ENCODE measurements at regions not wholly inside any gene's neighbourhood (a gene's known extent, or its start where the extent isn't known, plus 50 kb on each side); places are given as distances from the start of the nearest gene placed in this dataset.
"Not testable (repeated sequence)": the region's sequence is repeated elsewhere in the genome, so short reads cannot be mapped to it uniquely, and the experiment has no call there.

- H3K36me3 ChIP-seq: no peaks in the 10 kb centered on the region
- H3K4me3 ChIP-seq: peak overlapping the region; percentile 61
- peak overlapping the region; percentile 85 for H3K27ac ChIP-seq
- no peaks in the 10 kb centered on the region for H3K9me3 ChIP-seq (replicated peaks)
- H3K27me3 ChIP-seq: no peaks in the 10 kb centered on the region
- peaks cover 28% of the 10 kb centered on the region for H3K4me1 ChIP-seq
- DNase-seq: no peak
Measured at GRCh38 chr6:100228437-100228833, 234.4 kb upstream of the MCHR2 start.

DNA sequence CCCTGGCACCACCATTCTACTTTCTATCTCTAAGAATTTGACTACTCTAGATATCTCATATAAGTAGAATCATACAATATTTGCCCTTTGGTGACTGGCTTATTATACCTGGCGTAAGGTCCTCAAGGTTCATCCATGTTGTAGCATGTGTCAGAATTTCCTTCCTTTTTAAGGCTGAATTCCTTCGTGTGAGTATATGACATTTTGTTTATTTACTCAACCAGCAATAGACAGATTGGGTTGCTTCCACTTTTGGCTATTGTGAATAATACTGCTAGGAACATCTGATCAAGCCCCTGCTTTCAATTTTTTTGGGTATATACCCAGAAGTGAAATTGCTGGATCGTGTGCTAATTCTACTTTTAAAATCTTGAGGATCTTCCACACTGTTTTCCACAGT is 232.8 kb upstream of the MCHR2 start:
- Histone ChIP-seq H3K4me1 (peaks cover 28% of the 10 kb centered on the region), H3K27me3 (no peaks in the 10 kb centered on the region), H3K9me3 (replicated peaks) (no peaks in the 10 kb centered on the region), H3K27ac (no peak overlapping the region), H3K4me3 (no peak overlapping the region), H3K36me3 (no peaks in the 10 kb centered on the region)
- DNase-seq: no peak

DNA sequence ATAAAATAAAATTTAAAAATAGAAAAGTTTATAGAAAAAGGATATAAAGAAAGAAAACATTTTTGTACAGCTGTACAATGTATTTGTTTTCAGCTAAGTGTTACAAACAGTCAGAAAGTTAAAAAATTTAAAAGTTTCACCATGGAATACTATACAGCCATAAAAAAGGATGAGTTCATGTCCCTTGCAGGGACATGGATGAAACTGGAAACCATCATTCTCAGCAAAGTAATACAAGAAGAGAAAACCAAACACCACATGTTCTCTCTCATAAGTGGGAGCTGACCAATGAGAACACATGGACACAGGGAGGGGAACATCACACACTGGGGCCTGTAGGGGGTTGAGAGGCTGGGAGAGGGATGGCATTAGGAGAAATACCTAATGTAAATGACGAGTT is 229.9 kb upstream of the MCHR2 start:
- not testable (repeated sequence) for H3K27ac ChIP-seq; H3K36me3 ChIP-seq; H3K27me3 ChIP-seq; DNase-seq; H3K9me3 ChIP-seq (replicated peaks); H3K4me3 ChIP-seq
- peaks cover 12% of the 10 kb centered on the region for H3K4me1 ChIP-seq

DNA sequence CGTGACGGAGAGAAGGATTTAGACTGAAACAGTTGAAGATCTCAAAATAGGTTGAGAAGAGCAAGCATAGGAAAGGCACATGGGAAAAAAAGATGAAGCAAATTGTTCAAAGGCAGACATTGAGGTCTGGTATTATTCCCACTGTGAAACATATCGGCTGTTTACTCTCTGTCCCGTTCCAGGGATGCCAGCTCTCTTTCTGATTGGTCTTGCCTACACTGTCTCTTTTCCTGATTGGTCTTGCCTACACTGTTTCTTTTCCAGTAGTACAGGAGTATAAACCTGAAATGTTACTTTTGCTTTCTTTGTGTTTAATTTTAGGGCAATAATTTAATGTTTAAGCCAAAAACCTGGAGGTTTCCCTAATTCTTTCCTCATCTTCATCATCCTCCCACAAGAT is 226.5 kb upstream of the MCHR2 start:
- Histone ChIP-seq H3K4me3 (no peak overlapping the region), H3K4me1 (peaks cover 12% of the 10 kb centered on the region), H3K27me3 (no peaks in the 10 kb centered on the region)

GRCh38 chr6:100217225-100218012 is 223.4 kb upstream of the MCHR2 start:
- H3K4me3 ChIP-seq: no peak overlapping the region
- no peak for DNase-seq
- no peaks in the 10 kb centered on the region for H3K27me3 ChIP-seq
- no peaks in the 10 kb centered on the region for H3K9me3 ChIP-seq (replicated peaks)
- H3K4me1 ChIP-seq: peaks cover 12% of the 10 kb centered on the region
- no peaks in the 10 kb centered on the region for H3K36me3 ChIP-seq
- no peak overlapping the region for H3K27ac ChIP-seq

More for the DNA sequence above, 226.5 kb upstream of the MCHR2 start:
- DNase-seq: no peak
- Histone ChIP-seq H3K36me3 (no peaks in the 10 kb centered on the region), H3K27ac (no peak overlapping the region), H3K9me3 (replicated peaks) (no peaks in the 10 kb centered on the region)

DNA sequence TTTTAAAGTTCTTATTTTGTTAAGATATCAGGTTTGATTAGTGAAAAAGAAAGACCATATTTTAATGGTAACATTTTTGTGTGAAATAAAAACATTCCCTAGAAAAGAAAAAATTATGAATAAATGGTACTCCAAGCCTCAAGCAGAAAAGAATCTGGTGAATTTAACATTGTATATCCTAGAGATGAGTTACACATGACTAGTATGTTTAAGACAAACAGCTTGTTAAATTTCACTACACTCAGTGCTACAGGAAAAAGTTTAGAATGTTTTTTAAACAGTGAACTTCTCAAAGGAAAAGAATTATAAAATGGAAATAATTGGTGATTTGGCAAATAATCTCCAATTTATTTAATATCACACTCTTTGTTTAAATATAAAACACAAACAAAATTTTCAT is 222.7 kb upstream of the MCHR2 start:
- Histone ChIP-seq H3K36me3 (no peaks in the 10 kb centered on the region), H3K4me3 (no peak overlapping the region), H3K4me1 (peaks cover 12% of the 10 kb centered on the region), H3K9me3 (replicated peaks) (no peaks in the 10 kb centered on the region), H3K27me3 (no peaks in the 10 kb centered on the region), H3K27ac (no peak overlapping the region)
- no peak for DNase-seq

- no peak overlapping the region for H3K27ac ChIP-seq
- H3K4me3 ChIP-seq: no peak overlapping the region
- H3K27me3 ChIP-seq: no peaks in the 10 kb centered on the region
- H3K36me3 ChIP-seq: no peaks in the 10 kb centered on the region
- DNase-seq: no peak
- no peaks in the 10 kb centered on the region for H3K9me3 ChIP-seq (replicated peaks)
- no peaks in the 10 kb centered on the region for H3K4me1 ChIP-seq
Measured at GRCh38 chr6:100212131-100212530, 218.1 kb upstream of the MCHR2 start.

DNA sequence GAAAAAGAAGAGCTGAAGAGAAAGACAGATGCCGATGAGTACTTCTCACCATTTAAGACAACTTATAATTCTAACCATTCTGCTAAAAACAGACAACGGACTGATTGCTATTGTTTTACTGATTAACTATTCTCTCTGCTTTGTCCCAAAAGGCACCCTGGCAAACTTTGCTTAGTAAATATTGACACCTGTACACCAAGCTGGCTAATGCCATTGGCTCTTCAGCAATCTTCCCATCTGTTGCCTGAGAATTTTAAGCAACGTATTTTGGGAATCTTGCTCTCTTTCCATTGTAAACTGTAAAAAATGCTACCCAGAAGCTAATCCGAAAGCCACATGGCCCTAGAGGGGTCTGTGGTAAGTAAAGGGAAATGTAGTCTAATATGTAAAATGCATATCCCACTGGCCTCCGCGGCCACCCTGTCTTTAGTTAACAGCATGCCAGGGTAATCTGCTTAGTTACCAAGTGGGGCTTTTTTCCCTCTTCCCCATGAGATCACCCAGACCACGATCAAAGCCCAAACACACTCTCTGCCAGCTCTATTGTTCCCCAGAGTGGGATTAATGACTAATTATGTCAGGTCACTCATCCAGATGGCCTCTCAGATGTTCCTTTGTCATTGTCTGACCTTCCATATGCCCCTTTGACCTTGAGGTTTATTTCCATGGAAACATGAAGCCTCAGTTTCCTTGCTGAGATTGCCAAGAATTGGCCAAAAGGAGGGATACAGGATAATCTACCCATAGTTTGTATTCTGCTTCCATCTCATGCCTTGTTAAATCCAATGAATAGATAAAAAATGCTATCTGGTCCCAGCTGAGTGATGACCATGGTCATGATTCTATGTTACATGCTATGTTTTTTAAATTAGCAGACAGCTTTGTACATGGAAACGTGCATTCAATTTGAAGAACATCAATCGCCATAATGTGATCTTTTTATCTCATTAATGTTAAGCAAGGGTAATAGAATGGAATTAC is 216.4 kb upstream of the MCHR2 start:
- no peaks in the 10 kb centered on the region for H3K27me3 ChIP-seq
- no peaks in the 10 kb centered on the region for H3K4me1 ChIP-seq
- H3K4me3 ChIP-seq: no peak overlapping the region
- H3K27ac ChIP-seq: no peak overlapping the region
- no peaks in the 10 kb centered on the region for H3K36me3 ChIP-seq
- no peaks in the 10 kb centered on the region for H3K9me3 ChIP-seq (replicated peaks)
- DNase-seq: no peak

- Histone ChIP-seq H3K27me3 (no peaks in the 10 kb centered on the region), H3K9me3 (replicated peaks) (no peaks in the 10 kb centered on the region), H3K4me1 (no peaks in the 10 kb centered on the region), H3K4me3 (no peak overlapping the region), H3K36me3 (no peaks in the 10 kb centered on the region), H3K27ac (no peak overlapping the region)
- DNase-seq: no peak
Measured at GRCh38 chr6:100209323-100210136, 215.5 kb upstream of the MCHR2 start.

GRCh38 chr6:100203400-100203799 is 209.4 kb upstream of the MCHR2 start:
- Histone ChIP-seq H3K36me3 (no peaks in the 10 kb centered on the region), H3K27ac (peak overlapping the region; percentile 46), H3K9me3 (replicated peaks) (no peaks in the 10 kb centered on the region), H3K27me3 (no peaks in the 10 kb centered on the region), H3K4me3 (no peak overlapping the region), H3K4me1 (peaks cover 4% of the 10 kb centered on the region)
- DNase-seq: no peak

DNA sequence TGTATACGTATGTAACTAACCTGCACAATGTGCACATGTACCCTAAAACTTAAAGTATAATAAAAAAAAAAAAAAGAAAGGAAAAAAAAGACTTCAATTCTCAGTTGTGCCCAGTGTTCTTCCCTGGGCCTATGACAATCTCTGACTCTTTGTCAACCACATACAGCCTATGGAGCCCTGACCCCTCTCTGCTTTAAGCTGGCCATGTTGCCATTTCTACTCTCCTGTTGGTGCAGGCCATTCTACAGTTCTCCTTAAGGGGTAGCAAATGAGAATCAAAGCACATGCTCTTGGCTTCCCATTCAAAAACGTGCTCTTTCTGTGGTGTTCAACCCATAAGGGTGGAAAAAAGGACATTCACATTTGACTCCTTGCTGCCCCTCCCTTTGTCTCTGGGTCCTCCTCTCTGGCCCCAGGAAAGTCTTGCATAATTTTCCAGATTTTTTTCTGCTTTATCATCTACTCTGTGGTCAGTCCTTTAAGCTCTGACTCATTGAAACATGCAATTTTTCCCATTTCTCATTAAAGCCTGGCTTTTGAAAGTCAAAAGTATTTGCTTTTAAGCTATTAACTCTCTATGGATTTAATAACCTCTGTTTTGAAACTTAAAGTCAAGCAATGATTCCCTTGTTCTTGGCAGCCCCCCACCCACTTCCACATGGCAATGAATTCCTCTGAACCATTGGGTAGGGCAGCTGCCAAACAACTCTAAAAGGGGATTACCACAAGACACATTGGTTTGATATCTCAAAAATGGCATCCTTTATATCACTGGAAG is 208.6 kb upstream of the MCHR2 start:
- no peaks in the 10 kb centered on the region for H3K27me3 ChIP-seq
- H3K9me3 ChIP-seq (replicated peaks): no peaks in the 10 kb centered on the region
- H3K4me3 ChIP-seq: no peak overlapping the region
- peaks cover 4% of the 10 kb centered on the region for H3K4me1 ChIP-seq
- no peaks in the 10 kb centered on the region for H3K36me3 ChIP-seq
- H3K27ac ChIP-seq: peak overlapping the region; percentile 46
- peak; percentile 61 to 69 for DNase-seq

GRCh38 chr6:100196214-100196982 is 202.4 kb upstream of the MCHR2 start:
- H3K36me3 ChIP-seq; H3K27me3 ChIP-seq; H3K9me3 ChIP-seq (replicated peaks); H3K27ac ChIP-seq; H3K4me3 ChIP-seq; DNase-seq; H3K4me1 ChIP-seq: not testable (repeated sequence)

DNA sequence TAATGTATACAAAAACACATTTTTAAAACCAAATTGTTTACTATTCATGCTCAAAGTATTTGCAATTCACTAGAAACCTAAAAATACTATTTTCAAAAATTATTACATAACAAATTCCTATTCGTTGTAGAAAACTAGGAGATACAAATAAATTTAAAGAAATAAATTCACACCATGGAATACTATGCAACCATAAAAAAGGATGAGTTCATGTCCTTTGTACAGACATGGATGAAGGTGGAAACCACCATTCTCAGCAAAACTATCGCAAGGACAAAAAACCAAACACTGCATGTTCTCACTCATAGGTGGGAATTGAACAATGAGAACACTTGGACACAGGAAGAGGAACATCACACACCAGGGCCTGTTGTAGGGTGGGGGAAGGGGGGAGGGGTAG is 201.2 kb upstream of the MCHR2 start:
- H3K27me3 ChIP-seq; H3K9me3 ChIP-seq (replicated peaks); H3K4me1 ChIP-seq; H3K27ac ChIP-seq; H3K4me3 ChIP-seq; H3K36me3 ChIP-seq; DNase-seq: not testable (repeated sequence)

All from SJCRH30 (cell line).